ENCODE measurements at regions not wholly inside any gene's neighbourhood (a gene's known extent, or its start where the extent isn't known, plus 50 kb on each side); places are given as distances from the start of the nearest gene placed in this dataset.

DNA sequence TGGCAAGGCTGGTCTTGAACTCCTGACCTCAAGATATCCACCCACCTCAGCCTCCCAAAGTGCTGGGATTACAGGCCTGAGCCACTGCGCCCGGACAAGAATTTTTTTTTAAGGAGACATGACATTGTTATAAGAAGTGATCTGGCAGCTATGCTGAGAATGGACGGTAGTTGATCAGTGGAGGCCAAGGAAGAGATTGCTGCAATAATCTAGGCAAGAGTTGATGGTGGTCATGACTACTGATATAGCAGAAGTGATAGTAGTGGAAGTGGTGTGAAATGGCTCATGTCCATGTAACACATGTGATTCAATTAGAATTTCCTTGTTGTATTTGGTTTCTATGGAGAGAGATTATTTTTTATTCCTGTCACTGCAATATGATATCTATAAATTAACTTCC lies 125.3 kb upstream of the CCN2 start:
- H4K20me1 ChIP-seq (ENCODE audit: control insufficient read depth, extremely low read depth, insufficient read depth, low read length): no peaks in the 10 kb centered on the region
- no peak overlapping the region for H3K4me3 ChIP-seq (ENCODE audit: control insufficient read depth in 2 of 3, extremely low read depth in 1 of 3, insufficient read depth in 2 of 3, low read depth in 1 of 3, low read length in 3 of 3)
- H3K36me3 ChIP-seq (ENCODE audit: control insufficient read depth in 2 of 2, extremely low read depth in 1 of 2, insufficient read depth in 2 of 2, low read length in 2 of 2): no peaks in the 10 kb centered on the region
- H3K4me2 ChIP-seq (ENCODE audit: control insufficient read depth, extremely low read depth, insufficient read depth, low read depth, low read length): no peak overlapping the region
- H3K27ac ChIP-seq (ENCODE audit: control insufficient read depth, insufficient read depth, low read length): no peak overlapping the region
- dilution Hi-C loops (cut with MboI; ENCODE audit: extremely low pct_ligation_motif_present, low sequenced_read_pairs): no loop called here
- no peak for TF ChIP-seq EZH2 (IDR thresholded peaks at IDR 0.05; ENCODE audit: low read length)
- TF ChIP-seq, protein P1, sequence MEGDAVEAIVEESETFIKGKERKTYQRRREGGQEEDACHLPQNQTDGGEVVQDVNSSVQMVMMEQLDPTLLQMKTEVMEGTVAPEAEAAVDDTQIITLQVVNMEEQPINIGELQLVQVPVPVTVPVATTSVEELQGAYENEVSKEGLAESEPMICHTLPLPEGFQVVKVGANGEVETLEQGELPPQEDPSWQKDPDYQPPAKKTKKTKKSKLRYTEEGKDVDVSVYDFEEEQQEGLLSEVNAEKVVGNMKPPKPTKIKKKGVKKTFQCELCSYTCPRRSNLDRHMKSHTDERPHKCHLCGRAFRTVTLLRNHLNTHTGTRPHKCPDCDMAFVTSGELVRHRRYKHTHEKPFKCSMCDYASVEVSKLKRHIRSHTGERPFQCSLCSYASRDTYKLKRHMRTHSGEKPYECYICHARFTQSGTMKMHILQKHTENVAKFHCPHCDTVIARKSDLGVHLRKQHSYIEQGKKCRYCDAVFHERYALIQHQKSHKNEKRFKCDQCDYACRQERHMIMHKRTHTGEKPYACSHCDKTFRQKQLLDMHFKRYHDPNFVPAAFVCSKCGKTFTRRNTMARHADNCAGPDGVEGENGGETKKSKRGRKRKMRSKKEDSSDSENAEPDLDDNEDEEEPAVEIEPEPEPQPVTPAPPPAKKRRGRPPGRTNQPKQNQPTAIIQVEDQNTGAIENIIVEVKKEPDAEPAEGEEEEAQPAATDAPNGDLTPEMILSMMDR (optimal IDR thresholded peaks at IDR 0.05 in 1 of 3, IDR thresholded peaks at IDR 0.05 in 1 of 3, conservative IDR thresholded peaks at IDR 0.05 in 1 of 3; ENCODE audit: extremely low read depth in 1 of 3, insufficient read depth in 2 of 3, low read length in 3 of 3): no peak
- FAIRE-seq (no peak), DNase-seq (ENCODE audit: low read depth, low spot score) (no peak)
- no peak overlapping the region for H2AFZ ChIP-seq (ENCODE audit: control insufficient read depth, low read length)
- no peaks in the 10 kb centered on the region for H3K27me3 ChIP-seq (ENCODE audit: control insufficient read depth, extremely low read depth, insufficient read depth, low read length)
- H3K9me1 ChIP-seq (ENCODE audit: control insufficient read depth, extremely low read depth, insufficient read depth, low read length): no peaks in the 10 kb centered on the region
- no peaks in the 10 kb centered on the region for H3K4me1 ChIP-seq (ENCODE audit: control insufficient read depth, extremely low read depth, insufficient read depth, low read length)
- H3K79me2 ChIP-seq (ENCODE audit: control insufficient read depth, insufficient read depth, low read length): no peaks in the 10 kb centered on the region
- no peak overlapping the region for H3K9ac ChIP-seq (ENCODE audit: control insufficient read depth, extremely low read depth, insufficient read depth, low read length)
- H3K9me3 ChIP-seq (ENCODE audit: control insufficient read depth, low read depth, low read length): no peaks in the 10 kb centered on the region

DNA sequence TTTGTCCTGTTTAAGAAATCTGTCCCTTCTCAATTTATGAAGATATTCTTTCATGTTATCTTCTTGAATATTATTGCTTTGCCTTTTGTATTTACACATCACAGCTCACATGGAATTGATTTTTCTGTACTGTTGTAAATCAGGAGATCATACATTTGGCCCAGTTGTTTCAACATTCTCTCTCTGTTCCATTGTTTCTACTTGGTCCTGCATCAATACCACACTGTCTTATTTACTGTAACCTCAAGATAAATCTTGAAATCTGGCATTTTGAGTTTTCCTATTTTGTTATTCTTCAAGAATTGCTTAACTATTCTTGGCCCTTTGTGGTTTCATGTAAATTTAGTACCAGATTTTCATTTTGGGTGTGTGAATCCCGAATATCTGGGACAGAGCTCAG lies 121.7 kb upstream of the CCN2 start:
- no peaks in the 10 kb centered on the region for H3K36me3 ChIP-seq (ENCODE audit: control insufficient read depth in 2 of 2, extremely low read depth in 1 of 2, insufficient read depth in 2 of 2, low read length in 2 of 2)
- peaks cover 6% of the 10 kb centered on the region for H3K4me1 ChIP-seq (ENCODE audit: control insufficient read depth, extremely low read depth, insufficient read depth, low read length)
- FAIRE-seq (no peak), DNase-seq (ENCODE audit: low read depth, low spot score) (no peak)
- dilution Hi-C loops (cut with MboI; ENCODE audit: extremely low pct_ligation_motif_present, low sequenced_read_pairs): no loop called here
- no peak overlapping the region for H2AFZ ChIP-seq (ENCODE audit: control insufficient read depth, low read length)
- no peak overlapping the region for H3K4me3 ChIP-seq (ENCODE audit: control insufficient read depth in 2 of 3, extremely low read depth in 1 of 3, insufficient read depth in 2 of 3, low read depth in 1 of 3, low read length in 3 of 3)
- TF ChIP-seq, protein P1 (optimal IDR thresholded peaks at IDR 0.05 in 1 of 3, IDR thresholded peaks at IDR 0.05 in 1 of 3, conservative IDR thresholded peaks at IDR 0.05 in 1 of 3; ENCODE audit: extremely low read depth in 1 of 3, insufficient read depth in 2 of 3, low read length in 3 of 3): no peak
- no peak for TF ChIP-seq EZH2 (IDR thresholded peaks at IDR 0.05; ENCODE audit: low read length)
- no peaks in the 10 kb centered on the region for H3K9me1 ChIP-seq (ENCODE audit: control insufficient read depth, extremely low read depth, insufficient read depth, low read length)
- no peaks in the 10 kb centered on the region for H3K27me3 ChIP-seq (ENCODE audit: control insufficient read depth, extremely low read depth, insufficient read depth, low read length)
- H4K20me1 ChIP-seq (ENCODE audit: control insufficient read depth, extremely low read depth, insufficient read depth, low read length): no peaks in the 10 kb centered on the region
- H3K9me3 ChIP-seq (ENCODE audit: control insufficient read depth, low read depth, low read length): no peaks in the 10 kb centered on the region
- no peak overlapping the region for H3K27ac ChIP-seq (ENCODE audit: control insufficient read depth, insufficient read depth, low read length)
- no peaks in the 10 kb centered on the region for H3K79me2 ChIP-seq (ENCODE audit: control insufficient read depth, insufficient read depth, low read length)
- no peak overlapping the region for H3K9ac ChIP-seq (ENCODE audit: control insufficient read depth, extremely low read depth, insufficient read depth, low read length)
- H3K4me2 ChIP-seq (ENCODE audit: control insufficient read depth, extremely low read depth, insufficient read depth, low read depth, low read length): no peak overlapping the region

Data from keratinocyte (primary cell).